NOMO-1 treated with DMSO at 0.1 percent for 48 hours (cell line): ENCODE measurements at regions not wholly inside any gene's neighbourhood (a gene's known extent, or its start where the extent isn't known, plus 50 kb on each side); places are given as distances from the start of the nearest gene placed in this dataset.

Experiments
- DNase-seq: peaks from one replicate; lab custom pipeline; 2025; ENCODE audit not compliant: unreplicated experiment; lab: John Stamatoyannopoulos, UW

GRCh38 chr2:105596411-105596921 lies 148.2 kb upstream of the NCK2 start:
- DNase-seq: no peak

GRCh38 chr2:105595536-105595935 lies 149.2 kb upstream of the NCK2 start:
- DNase-seq: no peak

GRCh38 chr2:105593221-105593967 lies 151.3 kb upstream of the NCK2 start:
- no peak for DNase-seq

- no peak for DNase-seq
Observed at GRCh38 chr2:105592288-105592687, 152.4 kb upstream of the NCK2 start.

GRCh38 chr2:105590780-105591660 lies 153.7 kb upstream of the NCK2 start:
- DNase-seq: no peak

- DNase-seq: no peak
Observed at GRCh38 chr2:105588581-105588980, 156.1 kb upstream of the NCK2 start.

- DNase-seq: no peak
Observed at GRCh38 chr2:105587637-105588036, 157.1 kb upstream of the NCK2 start.

GRCh38 chr2:105584435-105585010 lies 160.2 kb upstream of the NCK2 start:
- DNase-seq: no peak

GRCh38 chr2:105582952-105583660 lies 161.6 kb upstream of the NCK2 start:
- no peak for DNase-seq

- no peak for DNase-seq
Observed at GRCh38 chr2:105581555-105581944, 163.2 kb upstream of the NCK2 start.

- no peak for DNase-seq
Observed at GRCh38 chr2:105580870-105581554, 163.7 kb upstream of the NCK2 start.

GRCh38 chr2:105580216-105580615 lies 164.5 kb upstream of the NCK2 start:
- DNase-seq: no peak

- no peak for DNase-seq
Observed at GRCh38 chr2:105578166-105578565, 166.5 kb upstream of the NCK2 start.

- no peak for DNase-seq
Observed at GRCh38 chr2:105577762-105578161, 166.9 kb upstream of the NCK2 start.

GRCh38 chr2:105576440-105577241 lies 168.1 kb upstream of the NCK2 start:
- DNase-seq: peak; percentile 31

GRCh38 chr2:105576050-105576439 lies 168.7 kb upstream of the NCK2 start:
- no peak for DNase-seq

GRCh38 chr2:105575499-105576025 lies 169.2 kb upstream of the NCK2 start:
- no peak for DNase-seq

GRCh38 chr2:105574796-105575344 lies 169.8 kb upstream of the NCK2 start:
- DNase-seq: no peak
